HT-29 (cell line): ENCODE measurements at regions not wholly inside any gene's neighbourhood (a gene's known extent, or its start where the extent isn't known, plus 50 kb on each side); places are given as distances from the start of the nearest gene placed in this dataset.

ENCODE experiments used
- DNase-seq: peaks from one replicate; pipeline ENCODE4 v3.0.0-alpha.2; 2015; ENCODE audit warnings: low spot score

DNA sequence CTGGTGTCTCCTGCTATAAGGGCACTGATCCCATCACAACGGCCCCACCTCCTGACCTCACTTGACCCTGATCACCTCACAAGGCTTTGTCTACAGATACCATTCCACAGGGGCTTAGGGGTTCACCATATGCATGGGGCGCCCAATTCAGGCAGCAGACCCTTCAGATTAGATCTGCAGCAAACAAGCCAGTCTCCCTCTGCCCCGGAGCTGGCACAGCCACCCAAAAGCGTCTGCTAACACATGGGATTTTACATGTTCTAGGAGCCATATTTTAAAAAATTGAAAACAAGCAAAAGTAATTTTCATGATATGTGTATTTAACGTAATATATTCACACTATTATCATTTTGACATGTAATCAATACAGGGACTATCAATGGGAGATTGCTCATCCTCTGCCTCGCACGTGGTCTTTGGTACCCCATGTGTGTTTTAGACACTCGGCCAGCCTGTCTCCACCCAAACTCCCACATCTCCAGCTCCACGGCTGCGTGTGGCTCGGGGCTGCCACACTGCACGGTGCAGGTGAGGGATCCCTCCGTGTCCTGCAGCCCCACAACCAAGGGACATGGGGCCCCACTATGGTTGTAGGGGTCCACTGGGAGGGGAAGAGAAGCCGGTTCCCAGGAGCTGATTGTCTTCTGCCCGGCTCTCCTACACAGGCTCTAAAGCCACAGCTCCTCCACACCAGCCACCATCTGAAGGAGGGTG is 107.6 kb downstream of the RBFOX3 start:
- DNase-seq: no peak

DNA sequence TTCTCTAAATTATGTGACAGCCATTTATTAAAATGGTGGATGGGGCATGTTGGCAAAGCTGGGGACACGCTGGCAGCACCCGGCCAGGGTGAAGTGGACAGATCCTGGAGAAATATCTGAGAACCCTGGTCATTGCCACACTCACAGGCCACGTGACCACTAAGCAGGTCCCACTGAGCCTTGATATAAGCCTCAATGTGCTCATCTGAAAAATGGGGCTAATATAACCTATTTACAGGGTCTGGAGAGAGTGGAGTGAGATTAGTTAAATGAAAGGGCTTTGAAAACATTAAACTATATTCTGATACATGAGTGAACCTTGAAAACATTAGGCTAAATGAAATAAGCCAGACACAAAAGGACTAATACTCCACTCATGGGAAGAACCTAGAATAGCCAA is 108.9 kb downstream of the RBFOX3 start:
- no peak for DNase-seq

DNA sequence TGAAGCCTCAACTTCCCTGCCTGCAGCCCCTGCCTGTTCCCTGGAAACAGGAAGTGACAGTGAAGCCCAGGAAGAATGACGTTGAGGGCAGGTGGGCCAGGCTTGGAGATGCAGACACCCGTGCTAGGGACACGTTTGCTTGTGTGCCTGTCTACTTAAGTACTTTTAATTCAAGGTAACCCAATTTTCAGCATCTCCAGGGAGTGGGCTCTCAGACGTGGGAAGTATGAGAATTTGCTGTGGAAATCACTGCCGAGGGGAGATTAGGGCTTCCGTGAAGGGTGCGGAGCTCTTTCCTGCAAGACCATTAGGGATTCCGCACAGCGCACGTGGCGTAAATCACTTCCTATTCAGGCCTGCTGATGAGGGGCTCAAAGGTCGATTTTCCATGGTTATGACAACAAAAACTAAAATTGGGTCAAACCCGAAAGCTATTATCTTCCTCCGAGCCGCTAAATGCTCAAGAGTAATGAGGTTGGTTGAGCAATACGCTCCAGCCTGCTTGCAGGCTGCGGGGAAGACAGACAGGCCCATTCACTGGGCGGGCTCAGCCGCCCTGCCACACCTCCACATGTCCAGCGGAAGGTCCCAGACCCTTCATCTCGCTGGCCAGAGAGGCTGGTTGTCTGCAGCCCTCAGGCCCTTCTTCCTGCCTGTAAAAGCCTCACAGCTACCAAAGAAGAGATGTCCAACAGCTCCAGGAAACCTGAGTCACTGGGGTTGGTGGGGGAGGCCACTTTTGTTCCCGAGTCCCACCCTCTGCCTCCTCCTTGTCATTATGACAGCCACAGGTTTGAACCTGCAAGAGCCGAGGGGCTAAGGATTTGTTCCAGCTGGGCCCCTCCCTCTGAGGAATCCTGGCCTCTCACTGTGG is 109.9 kb downstream of the RBFOX3 start:
- no peak for DNase-seq

DNA sequence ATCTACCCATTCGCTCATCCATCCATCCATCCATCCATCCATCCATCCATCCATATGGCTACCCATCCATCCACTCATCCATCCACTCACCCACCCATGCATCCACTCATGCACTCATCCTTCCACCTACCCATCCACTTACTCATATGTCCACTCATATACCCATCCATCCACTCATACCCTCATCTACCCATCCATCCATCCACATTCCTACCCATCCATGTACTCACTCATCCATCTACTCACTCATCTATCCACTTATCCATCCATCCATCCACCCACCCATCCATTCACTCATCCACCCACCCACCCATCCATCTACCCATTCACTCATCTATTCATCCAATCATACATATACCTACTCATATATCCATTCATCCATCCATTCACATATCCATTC is 112.0 kb downstream of the RBFOX3 start:
- DNase-seq: no peak

DNA sequence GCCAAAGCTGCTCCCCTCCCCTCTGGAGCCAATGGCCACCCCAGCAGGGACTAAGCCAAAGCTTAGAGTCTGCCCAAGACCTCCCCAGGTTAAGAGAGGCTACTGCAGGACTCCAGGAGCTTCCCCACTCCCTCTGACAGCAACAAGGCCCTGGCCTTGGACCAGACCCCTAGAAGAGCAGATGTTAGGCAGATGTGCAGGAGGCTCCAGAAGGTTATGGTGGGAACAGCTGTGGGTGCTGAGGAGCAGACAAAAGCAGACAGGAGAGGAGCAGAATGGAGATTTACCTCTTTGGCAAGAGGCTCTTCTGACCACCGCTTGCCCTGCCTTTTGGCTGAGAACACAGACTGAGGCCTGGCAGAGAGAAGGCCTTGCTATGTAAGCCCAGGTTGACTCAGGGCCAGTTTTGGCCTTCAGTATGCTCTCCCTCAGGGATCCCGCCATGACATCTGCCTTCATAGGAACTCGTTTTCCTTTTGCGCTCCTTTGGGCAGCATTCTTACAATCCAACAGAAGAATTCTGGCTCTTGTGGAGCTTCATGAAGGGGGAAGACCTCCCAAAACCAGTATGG is 113.0 kb downstream of the RBFOX3 start:
- DNase-seq: no peak

DNA sequence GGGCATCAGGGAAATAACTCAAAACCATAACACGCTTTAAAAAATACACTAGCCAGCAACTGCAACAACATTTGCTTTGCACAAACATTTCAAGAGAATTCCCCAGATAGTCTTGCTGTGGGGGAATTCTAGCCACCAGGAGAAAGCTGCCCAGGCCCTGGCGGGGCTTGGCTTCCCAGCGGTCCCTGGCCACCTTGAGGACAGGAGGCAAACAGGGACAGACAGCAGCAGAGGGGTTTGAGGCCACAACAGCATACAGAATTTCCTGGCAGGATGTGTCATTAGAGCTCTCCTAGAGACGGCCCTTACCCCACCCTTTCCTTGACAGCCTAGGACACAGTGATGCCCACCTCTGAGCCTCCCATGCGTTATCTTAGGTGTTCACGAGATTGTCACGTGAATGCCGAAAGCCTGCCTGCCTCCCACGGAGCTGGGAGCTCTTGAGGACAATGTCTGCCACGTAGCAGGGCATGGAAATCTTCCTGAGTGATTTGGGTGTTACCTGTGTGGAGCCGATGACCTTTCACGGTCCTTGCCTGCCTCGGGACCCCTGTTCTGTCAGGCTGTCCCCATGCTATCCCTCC is 114.3 kb downstream of the RBFOX3 start:
- no peak for DNase-seq

DNA sequence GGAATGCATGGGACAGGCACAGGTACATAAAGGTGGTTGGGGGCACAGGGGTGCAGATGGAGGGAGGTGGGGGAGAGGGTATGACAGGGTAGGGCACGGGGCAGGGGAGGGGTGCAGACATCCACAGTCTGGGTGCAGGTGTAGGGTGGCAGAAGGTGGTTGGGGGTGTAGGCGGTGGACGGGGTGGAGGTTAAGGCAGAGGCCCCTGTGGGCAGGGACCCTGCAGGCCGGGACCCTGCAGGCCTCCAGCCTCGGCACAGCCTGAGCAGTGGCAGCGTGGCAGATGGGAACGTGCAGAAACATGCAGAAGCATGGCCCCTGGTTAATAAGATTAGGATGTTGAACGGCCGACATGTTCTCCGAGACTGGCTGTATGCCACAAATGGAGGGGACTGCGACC is 115.2 kb downstream of the RBFOX3 start:
- DNase-seq: no peak

DNA sequence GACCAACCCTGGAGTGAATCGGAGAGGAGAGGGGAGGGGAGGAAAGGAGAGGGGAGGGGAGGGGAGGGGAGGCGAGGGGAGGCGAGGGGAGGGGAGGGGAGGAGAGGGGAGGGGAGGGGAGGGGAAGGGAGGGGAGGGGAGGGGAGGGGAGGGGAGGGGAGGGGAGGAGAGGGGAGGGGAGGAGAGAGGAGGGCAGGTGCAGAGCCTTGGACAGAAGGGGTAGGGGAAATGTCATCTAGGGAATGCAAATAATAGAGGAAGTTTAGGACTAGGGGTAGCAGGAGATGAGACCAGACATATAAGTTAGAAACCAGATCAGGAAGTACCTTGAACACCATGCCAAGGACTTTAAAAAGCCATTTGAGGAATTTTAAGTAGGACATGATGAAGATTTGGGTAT is 119.8 kb downstream of the RBFOX3 start:
- DNase-seq: no peak

DNA sequence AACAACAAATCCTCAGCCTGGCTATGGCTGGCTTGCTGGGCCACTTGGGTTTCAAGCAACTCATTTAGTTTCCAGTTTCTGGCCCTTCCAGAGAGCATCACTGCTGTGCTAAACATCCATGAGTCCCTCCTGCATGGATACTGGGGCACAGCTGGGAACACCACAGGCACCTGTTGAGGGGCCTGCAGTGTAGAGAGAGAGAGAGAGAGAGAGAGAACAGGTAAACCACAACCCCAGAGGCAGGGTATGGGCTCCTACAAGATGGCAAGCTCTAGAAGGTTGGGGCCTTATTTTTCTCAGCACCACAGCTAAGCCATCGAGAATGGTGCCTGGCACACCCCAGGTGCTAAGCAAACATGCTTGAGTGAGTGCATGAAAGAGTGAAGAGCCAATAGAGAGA is 120.3 kb downstream of the RBFOX3 start:
- DNase-seq: no peak

DNA sequence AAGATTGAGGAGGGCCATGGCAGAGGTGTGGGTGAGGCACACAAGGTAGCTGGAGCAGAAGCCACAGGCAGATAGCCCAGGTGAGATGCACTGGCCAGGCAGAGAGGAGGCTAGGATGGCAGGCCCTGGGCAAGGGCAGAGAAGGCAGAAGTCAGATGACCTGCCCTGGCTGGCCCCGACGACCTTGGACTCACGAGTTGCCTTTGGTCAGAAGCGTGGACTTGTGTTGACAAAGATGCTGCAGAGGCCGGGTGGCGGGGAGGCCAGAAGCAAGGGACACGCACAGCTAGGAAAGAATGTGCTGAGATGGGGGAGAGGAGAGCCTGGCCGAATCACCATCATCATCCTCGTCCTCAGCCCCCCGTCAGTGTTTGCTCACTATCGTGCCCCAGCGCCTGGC is 123.7 kb downstream of the RBFOX3 start:
- DNase-seq: no peak

DNA sequence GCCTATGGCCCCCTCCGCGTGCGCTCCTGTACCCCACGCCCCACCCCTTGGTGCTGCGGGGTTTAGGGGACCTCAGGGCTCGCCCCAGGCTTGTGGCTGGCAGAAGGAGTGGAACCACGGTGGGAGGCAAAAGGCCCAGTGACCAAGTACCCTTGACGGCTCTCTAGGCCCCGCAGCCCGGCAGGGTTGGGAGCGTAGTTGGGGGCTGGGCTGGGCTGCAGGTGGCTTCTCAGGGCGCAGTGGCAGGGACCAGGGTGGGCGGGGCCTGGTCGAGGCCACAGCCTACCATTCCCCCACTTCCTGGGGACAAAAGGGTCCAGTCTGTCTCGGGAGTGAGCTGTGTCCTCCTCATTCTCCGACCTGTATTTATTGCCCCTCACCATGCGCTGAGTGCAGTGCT is 124.9 kb downstream of the RBFOX3 start:
- DNase-seq: no peak

DNA sequence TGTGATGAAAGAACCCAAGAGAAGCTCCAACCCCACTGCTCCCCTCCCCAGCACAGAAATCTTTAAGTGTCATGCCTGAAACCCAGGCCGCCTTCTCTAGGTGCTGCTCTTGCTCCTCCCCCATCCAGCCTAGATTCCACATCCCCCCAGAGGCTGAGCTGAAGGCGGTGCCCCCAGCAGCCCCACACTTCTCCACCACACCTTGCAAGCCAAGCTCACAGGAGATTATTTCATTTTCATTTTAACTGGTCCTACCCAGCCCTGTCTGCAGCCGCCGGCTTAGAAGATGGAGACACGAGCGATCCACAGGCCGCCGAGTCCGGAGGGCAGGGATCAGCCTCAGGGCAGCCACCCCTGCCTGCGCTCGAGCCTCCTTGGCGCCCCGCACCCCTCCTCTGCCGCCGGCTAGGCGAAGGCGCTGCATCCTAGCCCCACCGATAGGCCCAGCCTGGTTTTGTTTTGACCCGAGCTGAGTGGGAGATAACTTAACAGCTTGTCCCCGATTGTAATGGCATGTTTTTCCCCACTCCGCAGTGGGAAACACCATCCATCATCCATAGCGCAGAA is 125.3 kb downstream of the RBFOX3 start:
- no peak for DNase-seq

DNA sequence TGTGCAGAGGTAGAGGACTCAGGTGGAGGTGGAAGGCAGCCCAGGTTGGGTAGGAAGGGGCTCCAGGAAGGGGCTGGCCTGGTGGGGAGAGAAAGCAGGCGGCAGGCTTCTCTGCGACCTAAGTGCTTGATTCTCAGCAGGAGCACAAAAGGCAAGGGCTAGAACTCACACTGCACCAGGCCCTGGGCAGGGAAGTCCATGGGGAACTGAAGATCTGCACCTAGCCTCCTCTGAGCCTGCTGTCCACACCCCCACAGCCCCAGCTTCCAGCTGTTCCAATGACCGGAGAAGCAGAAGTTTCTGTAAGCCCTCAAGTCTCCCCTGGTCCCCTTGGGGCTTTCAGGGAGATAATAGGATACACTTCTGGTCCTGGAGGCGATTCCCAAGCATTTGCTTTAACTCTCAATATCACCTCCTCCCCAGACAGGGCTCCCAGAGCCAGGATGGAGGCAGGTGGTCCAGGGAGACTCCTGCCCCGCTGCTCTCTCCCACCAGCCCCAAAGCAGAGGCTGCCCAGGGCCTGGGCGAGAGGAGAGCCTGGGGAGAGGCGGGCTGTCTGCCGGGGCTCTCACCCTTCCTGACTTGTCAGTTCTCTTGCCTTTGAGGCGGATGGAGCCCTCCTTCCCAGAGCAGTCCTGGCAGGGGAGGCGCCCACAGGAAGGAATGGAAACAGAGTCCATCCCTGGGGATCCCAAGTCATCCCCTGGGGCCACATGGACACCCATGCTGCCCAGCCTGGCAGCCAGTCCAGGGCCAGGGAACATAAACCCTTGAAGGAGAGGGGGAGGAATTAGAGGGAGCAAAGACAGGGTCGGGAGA is 126.0 kb downstream of the RBFOX3 start:
- no peak for DNase-seq

DNA sequence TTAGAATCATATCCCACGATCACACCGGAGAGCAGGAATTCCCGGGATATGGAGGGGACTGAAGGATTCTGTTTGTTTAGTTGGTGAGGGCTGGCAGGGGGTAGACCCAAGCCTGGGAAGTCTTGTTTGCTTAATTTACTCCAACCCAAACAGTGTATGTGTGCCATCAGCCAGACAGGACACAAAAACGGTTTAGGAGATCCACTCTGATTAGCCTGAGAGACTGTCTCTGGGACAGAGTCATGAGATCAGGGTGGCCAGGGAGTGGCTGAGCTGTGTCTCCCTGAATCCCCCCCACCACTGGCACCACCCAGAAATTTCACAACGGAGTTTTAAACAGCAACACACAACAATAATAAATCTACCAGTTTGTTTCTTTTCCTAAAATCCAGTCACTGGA is 127.0 kb downstream of the RBFOX3 start:
- DNase-seq: no peak

DNA sequence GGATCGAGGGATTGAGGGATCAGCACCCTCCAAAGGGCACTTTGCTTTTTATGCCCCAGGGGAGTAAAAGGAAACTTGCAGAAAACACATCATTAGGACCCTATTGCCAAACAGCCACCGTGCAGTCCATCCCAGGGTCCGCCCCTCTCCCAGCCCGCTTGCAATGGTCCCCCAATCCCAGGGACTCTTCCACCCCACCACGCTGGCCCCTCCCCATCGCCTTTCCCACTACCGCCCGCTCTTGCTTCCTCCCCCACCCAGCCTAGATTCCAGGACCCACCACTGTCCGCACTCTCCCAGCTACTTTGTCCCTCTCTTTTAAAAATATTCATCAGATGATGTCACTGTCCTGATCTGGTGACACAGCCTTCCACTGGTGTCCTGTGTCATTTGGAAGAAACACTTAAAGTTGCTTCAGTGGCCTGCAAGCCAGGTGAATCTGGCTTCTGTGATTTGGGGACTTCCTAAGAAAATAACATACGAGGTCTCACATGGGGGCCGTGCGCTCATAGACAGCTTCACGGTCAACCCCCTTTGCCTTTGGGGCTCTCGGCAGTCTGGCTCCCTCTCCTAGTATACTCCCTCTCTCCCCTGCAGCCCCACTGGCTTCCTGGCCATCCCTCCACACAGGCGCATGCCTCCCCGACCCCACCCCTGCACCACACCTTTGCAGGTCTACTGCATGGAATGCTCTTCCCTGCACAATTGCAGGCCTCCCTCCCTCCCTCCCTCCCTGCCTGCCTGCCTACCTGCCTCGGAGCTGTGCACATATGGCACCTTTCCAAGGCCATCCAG is 127.9 kb downstream of the RBFOX3 start:
- no peak for DNase-seq

DNA sequence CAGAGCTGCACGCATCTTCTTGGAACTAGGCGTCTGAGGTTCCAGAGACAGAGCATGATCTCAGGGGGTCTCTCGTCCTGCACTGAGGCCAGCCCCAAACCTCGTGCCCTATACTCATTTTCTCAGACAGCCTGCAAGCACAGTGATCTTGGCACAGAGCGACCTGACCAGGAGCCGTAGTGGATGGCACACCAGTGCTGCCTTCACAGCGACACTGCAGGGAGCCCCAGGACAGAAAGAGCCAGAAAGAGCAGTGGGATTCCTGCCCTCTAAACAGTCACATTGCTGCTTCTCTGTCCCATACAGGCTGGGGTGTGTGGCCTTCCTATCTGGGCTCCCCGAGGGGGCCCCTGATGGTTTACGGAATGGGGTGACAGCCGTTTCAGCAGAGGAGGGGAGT is 131.0 kb downstream of the RBFOX3 start:
- no peak for DNase-seq

DNA sequence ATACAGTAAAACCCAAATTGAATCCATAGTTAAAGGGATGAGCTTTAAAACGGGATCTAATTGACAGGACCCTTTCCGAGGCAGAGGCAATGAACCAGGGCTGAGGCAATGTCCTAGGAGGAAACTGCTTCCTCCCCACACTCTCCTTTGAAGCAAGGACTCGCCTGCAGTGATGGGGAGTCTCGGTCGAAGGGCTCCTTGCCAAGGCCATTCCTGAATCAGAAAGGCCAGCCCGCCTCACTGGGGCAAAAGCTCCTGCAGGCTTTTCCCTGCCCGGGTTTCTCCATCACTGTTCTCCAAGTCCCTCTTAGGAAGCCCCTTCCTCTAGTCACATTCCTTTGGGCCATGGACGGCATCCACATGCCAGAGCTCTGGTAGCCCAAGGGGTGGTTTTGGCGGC is 132.0 kb downstream of the RBFOX3 start:
- DNase-seq: no peak

DNA sequence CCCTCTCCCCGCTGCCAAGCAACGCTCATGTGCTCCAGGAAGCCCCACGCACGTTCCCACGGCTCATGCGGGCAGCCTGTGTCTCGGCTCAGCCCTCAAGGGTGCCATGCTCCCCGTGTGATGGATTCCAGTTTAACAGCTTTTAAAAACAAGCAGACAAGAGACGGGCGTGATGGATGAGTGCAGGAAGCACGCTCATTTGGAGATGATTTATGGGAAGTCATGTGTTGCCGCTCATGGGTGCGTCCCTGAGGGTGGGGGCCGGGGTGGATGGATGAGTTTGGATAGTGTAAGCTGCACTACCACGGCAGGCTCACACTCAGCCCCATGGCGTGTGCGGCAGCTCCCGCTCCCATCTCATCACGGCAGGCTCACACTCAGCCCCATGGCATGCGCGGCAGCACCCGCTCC is 132.8 kb downstream of the RBFOX3 start:
- no peak for DNase-seq

DNA sequence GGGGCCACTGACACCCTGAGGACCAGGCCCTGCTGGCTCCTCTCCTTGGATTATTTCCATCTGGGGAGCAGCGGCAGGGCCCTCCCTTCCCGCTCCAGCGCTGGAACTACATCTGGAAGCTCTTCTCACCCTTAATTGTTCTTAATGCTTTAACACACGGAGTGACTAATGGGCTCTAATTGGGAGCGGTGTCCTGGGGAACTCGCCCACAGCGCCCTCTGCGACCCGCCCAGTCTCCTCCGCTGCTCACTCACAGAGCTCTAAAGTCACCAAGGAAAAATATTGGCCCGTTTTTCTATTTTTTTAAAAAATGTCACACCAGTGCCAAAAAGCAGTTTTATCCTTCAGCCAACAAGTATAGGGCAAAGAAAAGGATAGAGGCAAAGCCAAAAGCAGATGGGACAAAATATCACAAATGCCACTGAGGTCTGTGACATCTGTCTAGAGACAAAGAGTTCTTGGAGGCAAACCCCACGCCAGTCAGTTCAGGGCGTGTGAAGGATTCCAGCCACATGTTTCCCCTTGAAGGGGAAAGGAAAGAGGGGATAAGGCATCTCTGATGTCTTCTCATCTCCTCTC is 134.7 kb downstream of the RBFOX3 start:
- DNase-seq: no peak

DNA sequence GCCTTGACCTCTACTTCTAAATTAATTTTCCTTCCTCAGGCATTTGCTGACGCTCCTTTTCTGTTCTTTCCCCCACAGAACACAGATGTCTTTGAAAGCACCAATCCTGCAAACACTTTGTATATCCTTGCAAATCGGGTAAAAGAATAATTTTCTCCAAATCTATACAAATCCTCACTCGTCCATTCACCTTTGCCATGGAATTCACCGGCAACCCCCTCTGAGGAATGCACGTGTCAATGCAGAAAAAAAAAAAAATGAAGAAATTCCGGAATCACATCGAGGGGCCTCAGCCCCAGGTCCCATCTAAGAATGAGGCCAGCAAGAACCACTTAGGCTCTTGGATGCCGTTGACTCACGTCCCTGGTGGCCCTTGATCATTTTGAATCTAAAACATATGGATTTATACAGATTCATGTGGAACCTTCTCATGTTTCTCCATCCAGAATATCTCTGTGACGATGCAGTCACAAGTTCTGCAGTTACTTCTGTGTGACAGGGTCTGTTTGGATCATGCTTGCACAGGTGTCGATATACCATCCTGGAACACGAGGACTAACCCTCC is 136.9 kb downstream of the RBFOX3 start:
- no peak for DNase-seq
